ENCODE measurements at regions not wholly inside any gene's neighbourhood (a gene's known extent, or its start where the extent isn't known, plus 50 kb on each side); places are given as distances from the start of the nearest gene placed in this dataset.

- TF ChIP-seq CTCF (tag by site-specific recombination; IDR thresholded peaks at IDR 0.05) (no peak), PRDM4 (tag by site-specific recombination; IDR thresholded peaks at IDR 0.05) (no peak), ZNF501 (tag by site-specific recombination; IDR thresholded peaks at IDR 0.05) (no peak), REST (tag by site-specific recombination; IDR thresholded peaks at IDR 0.05) (no peak), ZNF23 (tag by site-specific recombination; IDR thresholded peaks at IDR 0.05; ENCODE audit: borderline replicate concordance) (no peak), ZSCAN16 (tag by site-specific recombination; IDR thresholded peaks at IDR 0.05) (no peak), ZNF335 (tag by site-specific recombination; conservative IDR thresholded peaks at IDR 0.05) (no peak), HOXA7 (CRISPR knock-in tag; IDR thresholded peaks at IDR 0.05; ENCODE audit: borderline replicate concordance) (no peak), MYNN (tag by site-specific recombination; IDR thresholded peaks at IDR 0.05; ENCODE audit: borderline replicate concordance) (no peak), ZNF677 (tag by site-specific recombination; IDR thresholded peaks at IDR 0.05) (no peak), IKZF3 (tag by site-specific recombination; IDR thresholded peaks at IDR 0.05) (no peak), SETDB1 (IDR thresholded peaks at IDR 0.05; ENCODE audit: insufficient read length, low read length) (no peak)
Measured at GRCh38 chr22:48867891-48868290, 959.8 kb downstream of the BRD1 start.
